Aorta (tissue), 5 donors: ENCODE measurements at regions not wholly inside any gene's neighbourhood (a gene's known extent, or its start where the extent isn't known, plus 50 kb on each side); places are given as distances from the start of the nearest gene placed in this dataset.
"Not testable (repeated sequence)": the region's sequence is repeated elsewhere in the genome, so short reads cannot be mapped to it uniquely, and the experiment has no call there.

ENCODE experiments used
- ATAC-seq: fragments of 200-7000 bp; cut with Tn5 transposase; one replicate; pipeline ENCODE4 v1.9.1; 2022; ENCODE audit warnings: moderate library complexity; ENCODE audit not compliant: low FRiP score
- DNase-seq, 2 donors: peaks; one replicate each; pipeline ENCODE4 v3.0.0-alpha.2; 2020
- H3K27ac ChIP-seq, 2 donors: one replicate each; pipeline ENCODE4 v1.5.1; 2013; ENCODE audit warnings: low read length in 2 of 2, mild to moderate bottlenecking in 2 of 2, moderate library complexity in 2 of 2, control low read depth in 1 of 2, inconsistent platforms in 1 of 2, low read depth in 1 of 2
- H3K27me3 ChIP-seq, 2 donors: one replicate each; pipeline ENCODE4 v1.6.1; 2013; ENCODE audit warnings: control low read depth in 1 of 2, low read length in 1 of 2, mild to moderate bottlenecking in 1 of 2, moderate library complexity in 1 of 2; ENCODE audit not compliant: insufficient read depth in 2 of 2, control insufficient read depth in 1 of 2
- H3K36me3 ChIP-seq, 2 donors: one replicate each; pipeline ENCODE4 v1.6.1; 2013; ENCODE audit warnings: control low read depth in 1 of 2, low read length in 1 of 2, mild to moderate bottlenecking in 1 of 2; ENCODE audit not compliant: insufficient read depth in 2 of 2, control insufficient read depth in 1 of 2
- H3K4me1 ChIP-seq, 2 donors: one replicate each; pipeline ENCODE4 v1.6.1; 2013; ENCODE audit warnings: low read length in 2 of 2, control low read depth in 1 of 2, mild to moderate bottlenecking in 1 of 2, moderate library complexity in 1 of 2; ENCODE audit not compliant: insufficient read depth in 2 of 2, control insufficient read depth in 1 of 2
- H3K4me3 ChIP-seq, 2 donors: one replicate each; pipeline ENCODE4 v1.5.1; 2013; ENCODE audit warnings: low read length in 2 of 2, control low read depth in 1 of 2, mild to moderate bottlenecking in 1 of 2
- H3K9me3 ChIP-seq: one replicate; pipeline ENCODE4 v1.6.1; 2013; ENCODE audit warnings: mild to moderate bottlenecking, low read length; ENCODE audit not compliant: control insufficient read depth
- WGBS, 2 donors: extraction: QIAGEN DNeasy Blood & Tissue Kit; methylation state at CpG; one replicate each; pipeline ENCODE4 v1.1.7; 2013; 5-methylcytosine and 5-hydroxymethylcytosine counted together
- intact Hi-C, 2 donors: fragments of 100-400 bp; cut with DNase I; formaldehyde crosslinking; loops; one replicate each; pipeline versions ENCODE4 v1.14.2 to v1.15.0; 2022
- donor health status: healthy with polysubstance abuse.
- donor health status: Bipolar disorder and iron deficiency.
- donor health status: DM: no; HTN: no; CAD: no.
- donor health status: DM: no; HTN: no; CAD: no.
- donor health status: DM: yes; HTN: yes; CAD: no.

DNA sequence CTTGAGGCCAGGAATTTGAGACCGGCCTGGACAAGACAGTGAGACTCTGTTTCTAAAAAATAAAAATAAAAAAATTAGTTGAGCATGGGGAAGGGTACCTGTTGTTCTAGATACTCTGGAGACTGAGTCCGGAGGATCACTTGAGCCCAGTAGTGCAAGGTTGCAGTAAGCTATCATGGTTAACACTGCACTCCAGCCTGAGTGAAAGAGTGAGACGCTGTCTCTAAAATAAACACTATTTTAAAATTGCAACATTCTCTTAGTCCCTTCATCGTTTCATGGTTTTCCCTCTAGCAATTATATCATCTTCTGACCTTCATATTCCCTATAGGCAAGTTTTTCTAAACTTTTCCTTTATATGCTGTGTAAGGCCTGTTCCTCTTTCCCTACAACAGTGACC is 248.5 kb downstream of the VAPA start:
- ATAC-seq (no peak), DNase-seq (no peak)
- intact Hi-C loops, result no loop called here
- 72% methylated on average over 4 of the region's 4 CpGs for WGBS, 2 donors
- H3K27ac ChIP-seq, result no peak overlapping the region
- H3K36me3 ChIP-seq, result no peaks in the 10 kb centered on the region
- H3K4me3 ChIP-seq, result no peak overlapping the region
- no peaks in the 10 kb centered on the region for H3K27me3 ChIP-seq
- no peaks in the 10 kb centered on the region for H3K4me1 ChIP-seq
- H3K9me3 ChIP-seq, result no peaks in the 10 kb centered on the region

DNA sequence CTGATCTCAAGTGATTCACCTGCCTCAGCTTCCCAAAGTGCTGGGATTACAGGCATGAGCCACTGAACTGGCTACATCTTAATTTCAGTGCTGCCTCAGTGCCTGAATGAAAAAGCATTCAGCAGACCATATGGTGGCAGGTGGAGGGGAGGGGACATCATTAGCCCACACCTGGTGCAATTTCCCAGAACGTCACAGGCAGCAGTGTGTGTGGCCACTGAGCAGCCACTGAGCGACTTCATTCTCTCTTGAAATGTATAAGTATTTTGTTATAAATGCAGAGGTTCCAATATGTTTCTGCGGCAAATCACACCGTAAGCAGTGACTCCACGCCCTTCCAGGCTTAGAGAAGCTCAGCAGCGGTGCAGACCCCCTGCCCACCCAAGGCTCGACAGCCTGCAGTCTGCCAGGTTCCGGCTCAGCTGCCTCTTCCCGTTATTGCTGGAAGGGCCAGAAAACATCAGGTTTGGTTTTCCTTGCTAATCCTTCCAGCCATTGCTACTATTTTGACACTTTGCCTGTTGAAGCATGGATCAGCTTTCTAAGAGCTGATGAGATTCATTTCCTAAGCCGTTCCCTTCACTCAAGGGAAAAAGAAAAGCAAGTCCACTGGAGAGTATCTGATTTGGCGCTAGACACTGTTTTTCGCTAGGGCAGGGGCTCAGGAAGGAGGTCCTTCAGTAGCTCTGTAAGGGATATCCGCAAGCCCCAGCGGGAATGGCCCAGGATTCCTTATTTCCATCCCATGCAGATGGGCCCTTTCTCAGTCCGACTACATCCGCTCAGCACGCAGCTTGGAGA is 250.7 kb downstream of the VAPA start:
- intact Hi-C loops, result no loop called here
- no peaks in the 10 kb centered on the region for H3K9me3 ChIP-seq
- no peak overlapping the region for H3K4me3 ChIP-seq
- WGBS, 2 donors, result 92 to 93% methylated on average over 17 of the region's 17 CpGs
- H3K27ac ChIP-seq, result no peak overlapping the region
- ATAC-seq (no peak), DNase-seq (no peak)
- no peaks in the 10 kb centered on the region for H3K27me3 ChIP-seq
- no peaks in the 10 kb centered on the region for H3K36me3 ChIP-seq
- no peaks in the 10 kb centered on the region for H3K4me1 ChIP-seq

GRCh38 chr18:10166164-10166807 is 252.5 kb downstream of the VAPA start:
- no peaks in the 10 kb centered on the region for H3K27me3 ChIP-seq
- intact Hi-C loops, result no loop called here
- 97 to 98% methylated on average over 22 of the region's 22 CpGs for WGBS, 2 donors
- H3K36me3 ChIP-seq, result no peaks in the 10 kb centered on the region
- H3K27ac ChIP-seq, result no peak overlapping the region
- no peak overlapping the region for H3K4me3 ChIP-seq
- H3K4me1 ChIP-seq, result no peaks in the 10 kb centered on the region
- H3K9me3 ChIP-seq, result no peaks in the 10 kb centered on the region
- ATAC-seq, result no peak
- DNase-seq, result no peak

- no peaks in the 10 kb centered on the region for H3K36me3 ChIP-seq
- ATAC-seq (no peak), DNase-seq (no peak)
- H3K27me3 ChIP-seq, result no peaks in the 10 kb centered on the region
- 95 to 96% methylated on average over 11 of the region's 11 CpGs for WGBS, 2 donors
- no peaks in the 10 kb centered on the region for H3K4me1 ChIP-seq
- H3K27ac ChIP-seq, result no peak overlapping the region
- intact Hi-C loops, result no loop called here
- no peak overlapping the region for H3K4me3 ChIP-seq
- H3K9me3 ChIP-seq, result no peaks in the 10 kb centered on the region
Observed at GRCh38 chr18:10167759-10168158, 253.9 kb downstream of the VAPA start.

DNA sequence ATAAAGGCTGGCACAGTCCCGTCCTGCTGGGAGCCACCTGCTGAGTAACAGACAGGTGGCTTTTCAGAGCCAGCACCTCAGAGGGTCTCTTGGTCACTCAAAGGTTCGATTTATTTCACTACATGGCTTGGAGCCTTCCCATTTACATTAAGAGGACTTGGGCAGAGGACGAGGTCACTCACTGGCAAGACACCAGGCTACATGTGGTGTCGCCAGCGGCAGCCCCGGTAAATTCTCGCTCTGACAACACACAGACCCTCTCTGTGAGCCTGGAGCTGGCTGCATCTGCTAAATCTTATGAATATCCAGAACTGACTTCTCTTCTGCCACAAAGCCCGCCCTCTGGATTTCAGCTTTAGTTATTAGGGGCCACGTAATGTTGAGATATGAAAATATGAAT is 254.7 kb downstream of the VAPA start:
- Histone ChIP-seq H3K27ac (no peak overlapping the region), H3K27me3 (no peaks in the 10 kb centered on the region), H3K36me3 (no peaks in the 10 kb centered on the region), H3K4me3 (no peak overlapping the region), H3K9me3 (no peaks in the 10 kb centered on the region), H3K4me1 (no peaks in the 10 kb centered on the region)
- ATAC-seq (no peak), DNase-seq (no peak)
- WGBS, 2 donors, result 77 to 85% methylated on average over 9 of the region's 9 CpGs
- intact Hi-C loops, result no loop called here

- intact Hi-C loops, result no loop called here
- WGBS, 2 donors, result 6 to 9% methylated on average over 4 of the region's 4 CpGs
- no peak overlapping the region for H3K27ac ChIP-seq
- H3K4me1 ChIP-seq, result no peaks in the 10 kb centered on the region
- H3K4me3 ChIP-seq, result no peak overlapping the region
- no peaks in the 10 kb centered on the region for H3K27me3 ChIP-seq
- ATAC-seq (no peak), DNase-seq (no peak)
- H3K36me3 ChIP-seq, result no peaks in the 10 kb centered on the region
- no peaks in the 10 kb centered on the region for H3K9me3 ChIP-seq
Observed at GRCh38 chr18:10169064-10169562, 255.3 kb downstream of the VAPA start.

DNA sequence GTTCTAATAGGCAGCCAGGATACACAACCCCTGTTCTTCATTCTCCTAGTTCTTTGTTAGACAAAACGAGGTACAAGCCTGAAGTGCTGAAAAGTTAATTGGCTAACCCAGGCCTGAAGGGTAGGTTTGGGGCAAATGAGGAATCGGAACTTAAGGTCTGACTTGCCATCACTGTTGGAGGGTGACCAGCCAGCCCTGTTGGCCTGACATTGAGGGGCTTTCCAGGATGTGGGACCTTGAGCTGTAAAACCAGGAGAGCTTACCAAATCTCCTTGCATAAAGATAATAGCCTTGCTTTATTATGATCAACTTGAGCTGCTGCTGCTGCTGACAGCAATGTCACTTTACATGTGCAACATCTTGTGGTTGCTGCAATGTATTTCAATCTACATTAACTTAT is 256.0 kb downstream of the VAPA start:
- no peak overlapping the region for H3K27ac ChIP-seq
- ATAC-seq (no peak), DNase-seq (no peak)
- H3K4me1 ChIP-seq, result no peaks in the 10 kb centered on the region
- no peaks in the 10 kb centered on the region for H3K36me3 ChIP-seq
- WGBS, 2 donors, result 14 to 19% methylated on average over 2 of the region's 2 CpGs
- intact Hi-C loops, result no loop called here
- no peaks in the 10 kb centered on the region for H3K9me3 ChIP-seq
- H3K27me3 ChIP-seq, result no peaks in the 10 kb centered on the region
- no peak overlapping the region for H3K4me3 ChIP-seq

DNA sequence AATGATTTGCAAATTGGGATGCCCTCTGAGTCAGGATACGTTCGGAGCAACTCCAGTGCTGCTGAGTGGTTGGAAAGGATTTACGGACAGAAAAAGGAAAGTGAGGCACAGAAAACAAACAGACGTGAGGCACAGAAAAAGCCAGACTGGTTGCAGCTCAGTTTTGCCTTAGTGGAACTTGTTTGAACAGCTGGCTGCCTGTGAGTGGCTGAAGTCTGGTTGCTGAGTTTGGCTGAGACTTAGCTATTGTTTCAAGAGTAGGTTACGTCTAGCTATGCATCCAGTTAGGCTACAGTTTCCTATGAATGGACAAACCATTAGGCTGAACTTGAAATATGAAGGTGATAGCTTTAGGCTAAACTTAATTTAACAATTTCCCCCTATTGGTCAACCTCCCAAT is 256.6 kb downstream of the VAPA start:
- ATAC-seq, result no peak
- WGBS, 2 donors, result 14 to 33% methylated on average over 5 of the region's 5 CpGs
- intact Hi-C loops, result no loop called here

GRCh38 chr18:10175333-10175732 is 261.5 kb downstream of the VAPA start:
- H3K36me3 ChIP-seq, H3K9me3 ChIP-seq, H3K4me3 ChIP-seq, H3K27me3 ChIP-seq, H3K27ac ChIP-seq, DNase-seq, ATAC-seq, H3K4me1 ChIP-seq, intact Hi-C loops: not testable (repeated sequence)
- WGBS, 2 donors, result 88 to 96% methylated on average over 2 of the region's 2 CpGs

More for the DNA sequence above, 256.6 kb downstream of the VAPA start:
- Histone ChIP-seq H3K4me1 (no peaks in the 10 kb centered on the region), H3K9me3 (no peaks in the 10 kb centered on the region), H3K27ac (no peak overlapping the region), H3K4me3 (no peak overlapping the region), H3K36me3 (no peaks in the 10 kb centered on the region), H3K27me3 (no peaks in the 10 kb centered on the region)
- no peak for DNase-seq
